ENCODE measurements at regions not wholly inside any gene's neighbourhood (a gene's known extent, or its start where the extent isn't known, plus 50 kb on each side); places are given as distances from the start of the nearest gene placed in this dataset.

DNA sequence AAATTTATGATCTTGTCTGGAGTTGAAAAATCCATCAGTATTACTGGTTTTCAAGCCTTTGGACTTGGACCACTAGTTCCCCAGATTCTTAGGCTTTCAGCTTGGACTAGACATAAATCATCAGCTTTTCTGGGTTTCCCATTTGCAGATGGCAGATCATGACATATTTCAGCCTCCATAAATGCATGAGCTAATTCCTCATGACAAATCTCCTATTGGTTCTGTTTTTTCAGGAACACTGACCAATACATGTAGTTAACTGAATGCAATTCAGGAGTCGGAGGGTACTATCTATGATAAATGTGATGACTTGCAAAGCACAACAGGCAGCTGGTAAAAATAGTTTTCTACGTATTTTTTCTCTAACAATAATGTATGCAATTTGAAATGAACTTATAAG is 635.6 kb downstream of the TRAM1L1 start:
- Histone ChIP-seq H3K27me3 (replicated peaks in 1 of 7) (no peaks in the 10 kb centered on the region), H3K9me3 (peaks cover 0 to 7% (median 0%) of the 10 kb centered on the region in 8 donors), H3K36me3 (no peaks in the 10 kb centered on the region), H3K4me3 (no peak overlapping the region), H3K27ac (no peak overlapping the region), H3K4me1 (no peaks in the 10 kb centered on the region)
- intact Hi-C loops (cut with DNase I; ENCODE audit: low total_unique reads), result no loop called here
- no peak for DNase-seq
- no peak for TF ChIP-seq POLR2A (IDR thresholded peaks at IDR 0.05)
- TF ChIP-seq POLR2AphosphoS5 (IDR thresholded peaks at IDR 0.05), result no peak
- TF ChIP-seq, protein P1, sequence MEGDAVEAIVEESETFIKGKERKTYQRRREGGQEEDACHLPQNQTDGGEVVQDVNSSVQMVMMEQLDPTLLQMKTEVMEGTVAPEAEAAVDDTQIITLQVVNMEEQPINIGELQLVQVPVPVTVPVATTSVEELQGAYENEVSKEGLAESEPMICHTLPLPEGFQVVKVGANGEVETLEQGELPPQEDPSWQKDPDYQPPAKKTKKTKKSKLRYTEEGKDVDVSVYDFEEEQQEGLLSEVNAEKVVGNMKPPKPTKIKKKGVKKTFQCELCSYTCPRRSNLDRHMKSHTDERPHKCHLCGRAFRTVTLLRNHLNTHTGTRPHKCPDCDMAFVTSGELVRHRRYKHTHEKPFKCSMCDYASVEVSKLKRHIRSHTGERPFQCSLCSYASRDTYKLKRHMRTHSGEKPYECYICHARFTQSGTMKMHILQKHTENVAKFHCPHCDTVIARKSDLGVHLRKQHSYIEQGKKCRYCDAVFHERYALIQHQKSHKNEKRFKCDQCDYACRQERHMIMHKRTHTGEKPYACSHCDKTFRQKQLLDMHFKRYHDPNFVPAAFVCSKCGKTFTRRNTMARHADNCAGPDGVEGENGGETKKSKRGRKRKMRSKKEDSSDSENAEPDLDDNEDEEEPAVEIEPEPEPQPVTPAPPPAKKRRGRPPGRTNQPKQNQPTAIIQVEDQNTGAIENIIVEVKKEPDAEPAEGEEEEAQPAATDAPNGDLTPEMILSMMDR (IDR thresholded peaks at IDR 0.05 in 8 of 11, conservative IDR thresholded peaks at IDR 0.05 in 3 of 11), result no peak
- 72 to 80% (median 76%) methylated on average over 2 of the region's 2 CpGs for WGBS, 5 donors

DNA sequence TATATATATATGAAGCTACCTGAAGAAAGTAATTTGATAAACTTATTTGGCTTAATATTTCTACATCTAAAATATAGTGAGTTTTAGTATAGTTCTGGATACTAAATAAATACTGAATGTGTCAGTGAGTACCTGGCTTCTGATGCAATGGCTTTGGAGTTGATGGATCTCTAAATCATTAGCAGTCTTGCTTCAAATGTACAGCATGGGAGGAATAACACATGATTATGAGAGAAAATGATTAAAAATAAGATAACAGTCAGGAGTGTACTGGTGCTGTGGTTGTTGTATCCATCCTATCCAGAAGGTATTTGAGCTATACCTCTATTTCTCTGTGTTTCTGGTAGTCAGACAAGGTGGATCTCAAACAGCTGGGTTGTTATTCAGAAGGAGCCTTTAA is 641.3 kb downstream of the TRAM1L1 start:
- intact Hi-C loops (cut with DNase I; ENCODE audit: low total_unique reads), result no loop called here
- Histone ChIP-seq H3K27me3 (replicated peaks in 1 of 7) (no peaks in the 10 kb centered on the region), H3K4me3 (no peak overlapping the region), H3K36me3 (no peaks in the 10 kb centered on the region), H3K27ac (no peak overlapping the region), H3K9me3 (peaks cover 0 to 4% (median 0%) of the 10 kb centered on the region in 8 donors), H3K4me1 (no peaks in the 10 kb centered on the region)
- TF ChIP-seq, protein P1 (IDR thresholded peaks at IDR 0.05 in 8 of 11, conservative IDR thresholded peaks at IDR 0.05 in 3 of 11), result no peak
- DNase-seq, result no peak

DNA sequence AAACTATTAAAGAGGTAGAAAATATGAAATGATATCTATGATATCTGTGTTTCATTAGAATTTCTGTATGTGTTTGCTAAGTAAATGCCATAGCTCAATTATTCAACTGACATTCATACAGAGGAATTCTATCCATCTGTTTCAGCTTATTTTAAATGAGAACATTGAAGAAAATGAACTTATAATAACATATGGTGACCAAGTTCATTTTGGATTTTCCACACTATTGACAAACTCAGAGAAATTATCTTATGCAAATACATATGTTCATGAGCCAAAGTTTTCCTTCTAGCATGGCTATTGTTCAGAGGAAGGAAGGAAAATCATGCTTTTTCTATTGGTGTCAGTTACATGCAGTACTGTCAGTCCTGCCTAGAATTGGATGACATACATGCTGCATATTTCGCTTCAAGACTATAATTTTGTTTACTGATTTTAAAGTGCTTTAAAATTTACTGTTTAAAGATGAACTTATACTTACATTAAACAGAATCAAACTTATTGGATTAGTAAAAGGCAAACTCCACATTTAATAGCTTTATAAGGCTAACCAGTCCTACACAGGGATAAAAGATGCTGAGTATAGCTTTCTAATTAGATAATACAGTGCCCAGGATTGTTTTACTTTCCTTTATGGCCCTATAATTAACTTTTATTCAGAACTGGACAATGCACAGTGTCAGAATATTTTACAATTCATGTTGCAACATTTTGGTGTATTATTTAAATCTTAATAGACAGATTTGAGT is 646.2 kb downstream of the TRAM1L1 start:
- Histone ChIP-seq H3K36me3 (no peaks in the 10 kb centered on the region), H3K27me3 (replicated peaks in 1 of 7) (no peaks in the 10 kb centered on the region), H3K9me3 (peaks cover 0 to 4% (median 0%) of the 10 kb centered on the region in 8 donors), H3K4me3 (no peak overlapping the region), H3K4me1 (no peaks in the 10 kb centered on the region), H3K27ac (no peak overlapping the region)
- 52 to 82% (median 71%) methylated on average over 1 of the region's 1 CpG for WGBS, 5 donors
- intact Hi-C loops (cut with DNase I; ENCODE audit: low total_unique reads), result no loop called here
- TF ChIP-seq, protein P1 (IDR thresholded peaks at IDR 0.05 in 8 of 11, conservative IDR thresholded peaks at IDR 0.05 in 3 of 11), result no peak
- no peak for TF ChIP-seq POLR2AphosphoS5 (IDR thresholded peaks at IDR 0.05)
- TF ChIP-seq POLR2A (IDR thresholded peaks at IDR 0.05), result no peak
- no peak for DNase-seq

DNA sequence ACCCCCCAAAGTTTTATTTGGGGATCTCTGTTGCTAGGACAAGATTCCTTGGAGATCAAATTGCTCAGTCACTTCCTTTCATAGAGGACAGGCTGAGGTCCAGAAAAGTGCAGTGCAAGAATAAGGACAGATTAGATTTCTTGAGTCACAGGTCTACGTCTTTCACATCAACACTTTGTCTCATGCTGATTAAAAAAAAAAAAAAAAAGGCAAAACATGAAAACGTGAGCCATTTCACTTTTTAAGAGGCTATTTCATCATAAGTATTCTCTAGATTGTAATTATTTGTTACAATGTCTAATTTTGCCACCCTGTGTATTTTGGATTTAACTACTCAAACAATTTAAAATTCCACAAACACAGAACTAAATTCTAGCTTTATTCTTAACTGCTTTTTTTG is 647.0 kb downstream of the TRAM1L1 start:
- intact Hi-C loops (cut with DNase I; ENCODE audit: low total_unique reads), result no loop called here
- no peak overlapping the region for H3K27ac ChIP-seq
- no peaks in the 10 kb centered on the region for H3K27me3 ChIP-seq (replicated peaks in 1 of 7)
- no peaks in the 10 kb centered on the region for H3K4me1 ChIP-seq
- 37 to 62% (median 51%) methylated on average over 2 of the region's 2 CpGs for WGBS, 5 donors
- H3K36me3 ChIP-seq, result no peaks in the 10 kb centered on the region
- no peak for DNase-seq
- no peak overlapping the region for H3K4me3 ChIP-seq
- H3K9me3 ChIP-seq, result peaks cover 0 to 4% (median 0%) of the 10 kb centered on the region in 8 donors
- TF ChIP-seq, protein P1 (IDR thresholded peaks at IDR 0.05 in 8 of 11, conservative IDR thresholded peaks at IDR 0.05 in 3 of 11), result no peak
- TF ChIP-seq POLR2AphosphoS5 (IDR thresholded peaks at IDR 0.05), result no peak
